SIG-M5 treated with dmso at 0.1 percent for 504 hours (cell line): ENCODE measurements at regions not wholly inside any gene's neighbourhood (a gene's known extent, or its start where the extent isn't known, plus 50 kb on each side); places are given as distances from the start of the nearest gene placed in this dataset.

Experiments
- DNase-seq: peaks from one replicate; lab custom pipeline; 2025; ENCODE audit not compliant: unreplicated experiment; lab: John Stamatoyannopoulos, UW

- no peak for DNase-seq
Measured at GRCh38 chr4:156553659-156554058, 417.9 kb downstream of the PDGFC start.

DNA sequence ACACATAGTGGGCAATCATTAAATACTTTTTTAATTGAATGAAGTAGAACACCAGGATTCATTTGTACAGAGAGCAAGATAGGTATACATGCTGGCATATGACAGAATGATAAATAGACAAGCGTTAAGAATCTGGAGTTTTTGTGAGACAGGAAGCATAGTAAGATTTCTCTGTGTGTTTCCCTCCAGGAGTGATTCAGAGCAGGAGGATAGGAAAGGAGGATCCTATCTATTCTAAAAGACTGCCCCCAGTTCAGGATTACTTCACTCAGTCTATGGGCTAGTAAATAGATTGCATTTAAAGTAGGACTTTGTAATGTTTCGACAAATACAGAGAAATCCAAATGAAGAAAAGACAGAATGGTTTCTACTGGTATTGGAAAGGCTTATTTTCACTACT, 423.7 kb downstream of the PDGFC start:
- no peak for DNase-seq

GRCh38 chr4:156547439-156547838, 424.2 kb downstream of the PDGFC start:
- DNase-seq = peak; percentile 14

- DNase-seq = no peak
Measured at GRCh38 chr4:156545003-156545785, 426.4 kb downstream of the PDGFC start.

DNA sequence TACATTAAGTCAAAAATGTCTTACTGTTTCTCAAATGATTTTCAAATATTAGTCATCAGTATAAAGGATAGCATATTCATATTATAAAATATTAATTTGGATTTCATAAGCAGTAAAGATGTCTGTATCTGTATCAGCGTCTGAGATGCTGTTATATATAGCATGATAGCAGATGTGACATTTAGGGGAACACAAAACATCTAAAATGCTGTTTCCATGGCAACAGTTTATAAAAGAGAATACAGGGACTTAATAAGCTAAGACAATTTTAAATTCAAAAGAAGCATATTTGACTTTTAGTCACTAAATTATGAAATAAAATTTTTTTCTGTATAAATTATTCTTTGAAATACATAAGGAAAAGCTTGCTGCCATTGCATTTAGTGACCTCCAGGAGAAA, 432.2 kb downstream of the PDGFC start:
- DNase-seq = no peak

- DNase-seq = no peak
Measured at GRCh38 chr4:156538651-156539257, 432.8 kb downstream of the PDGFC start.

GRCh38 chr4:156538210-156538609, 433.4 kb downstream of the PDGFC start:
- DNase-seq = no peak

DNA sequence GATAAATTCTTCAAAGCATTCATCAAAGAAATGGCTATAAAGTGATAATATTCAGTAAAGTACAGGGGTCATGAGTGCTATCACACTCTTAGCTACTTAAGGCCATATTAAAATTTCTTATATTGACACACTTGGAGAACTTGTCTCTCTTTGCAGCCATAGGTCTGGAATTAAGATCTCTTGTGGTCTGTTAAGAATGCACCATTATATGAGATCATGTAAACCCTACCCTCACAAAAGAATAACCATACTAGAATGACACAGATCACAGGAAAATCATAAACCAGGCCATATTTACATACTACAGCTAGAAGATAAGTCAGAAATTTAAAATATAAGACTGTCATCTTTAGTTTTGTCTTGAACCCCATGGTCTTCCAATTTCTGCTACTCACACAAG, 434.3 kb downstream of the PDGFC start:
- DNase-seq = no peak

DNA sequence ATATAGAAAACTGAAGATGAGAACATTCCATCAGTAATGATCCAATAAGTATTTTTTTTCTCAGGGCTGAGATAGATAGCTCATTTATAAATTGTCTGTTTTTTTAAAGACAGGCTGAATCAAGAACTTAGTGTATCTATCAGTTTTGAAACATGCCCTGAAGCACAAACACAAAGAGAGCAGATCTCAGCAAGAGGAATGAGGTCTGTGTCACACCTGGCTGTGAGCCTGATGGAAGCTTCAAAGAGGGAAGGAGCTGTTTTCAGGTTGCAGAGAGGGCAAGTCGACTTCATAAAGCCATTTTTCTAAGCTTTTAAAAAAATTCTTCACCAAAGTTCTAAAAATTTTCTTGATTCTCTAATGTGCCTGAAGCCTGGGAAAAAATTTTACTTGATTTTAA, 434.9 kb downstream of the PDGFC start:
- no peak for DNase-seq

- no peak for DNase-seq
Measured at GRCh38 chr4:156534205-156534604, 437.4 kb downstream of the PDGFC start.

- DNase-seq = no peak
Measured at GRCh38 chr4:156528216-156528615, 443.4 kb downstream of the PDGFC start.

GRCh38 chr4:156527237-156527993, 444.2 kb downstream of the PDGFC start:
- DNase-seq = no peak

DNA sequence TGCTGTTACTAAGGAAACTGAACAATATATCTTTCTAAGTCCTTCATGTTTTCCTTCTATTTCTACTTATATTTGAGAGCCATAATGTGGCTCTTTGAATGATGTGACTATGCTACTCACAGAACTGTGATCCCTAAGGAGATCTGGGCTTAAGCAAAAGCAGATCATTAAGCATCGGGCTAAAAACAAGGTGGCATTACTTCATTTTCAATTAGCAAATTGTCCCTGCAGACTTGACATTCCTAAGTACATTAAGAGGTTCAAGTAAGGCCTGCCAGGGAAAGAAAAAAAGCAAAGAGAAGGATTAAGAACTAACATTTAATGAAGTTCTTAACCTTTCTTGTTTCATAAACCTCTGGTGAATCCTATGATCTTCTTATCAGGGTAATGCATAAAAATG, 447.6 kb downstream of the PDGFC start:
- no peak for DNase-seq

- DNase-seq = no peak
Measured at GRCh38 chr4:156523492-156523891, 448.1 kb downstream of the PDGFC start.

DNA sequence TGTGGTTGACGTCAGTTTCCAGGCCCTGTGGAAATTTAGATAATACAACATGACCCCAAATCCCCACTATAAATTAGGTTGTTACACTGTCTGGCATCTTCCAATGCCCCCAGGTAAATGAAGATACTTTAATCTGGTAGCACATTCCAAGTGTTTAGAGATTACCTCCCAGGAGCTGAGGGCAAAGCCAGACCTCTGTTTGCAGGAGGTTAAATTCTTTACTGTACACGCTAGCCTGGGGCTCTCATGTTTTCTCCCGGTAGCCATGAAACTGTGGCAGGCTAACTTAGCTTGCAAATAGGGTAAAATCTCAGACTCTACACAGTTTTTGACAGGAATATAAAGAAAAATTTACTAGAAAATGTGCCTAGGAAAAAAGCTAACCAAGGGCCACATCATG, 450.0 kb downstream of the PDGFC start:
- no peak for DNase-seq

DNA sequence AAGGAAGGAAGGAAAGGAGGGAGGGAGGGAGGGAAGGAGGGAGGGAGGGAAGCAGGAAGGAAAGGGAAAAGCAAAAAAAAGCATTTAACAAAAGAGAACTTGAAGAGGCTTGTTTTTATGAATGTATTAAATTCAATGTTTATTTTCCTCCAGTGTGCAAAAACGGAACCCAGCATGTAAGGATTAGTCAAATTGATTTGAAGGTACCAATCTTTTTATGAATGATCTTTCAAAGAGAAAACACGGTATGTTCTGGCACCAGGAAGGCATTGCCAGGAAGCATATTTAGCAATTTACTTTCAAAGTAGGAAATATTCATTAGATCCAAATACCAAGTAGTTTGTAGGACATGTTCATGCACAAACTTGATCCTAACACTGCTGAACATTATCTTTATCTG, 453.6 kb downstream of the PDGFC start:
- DNase-seq = no peak

DNA sequence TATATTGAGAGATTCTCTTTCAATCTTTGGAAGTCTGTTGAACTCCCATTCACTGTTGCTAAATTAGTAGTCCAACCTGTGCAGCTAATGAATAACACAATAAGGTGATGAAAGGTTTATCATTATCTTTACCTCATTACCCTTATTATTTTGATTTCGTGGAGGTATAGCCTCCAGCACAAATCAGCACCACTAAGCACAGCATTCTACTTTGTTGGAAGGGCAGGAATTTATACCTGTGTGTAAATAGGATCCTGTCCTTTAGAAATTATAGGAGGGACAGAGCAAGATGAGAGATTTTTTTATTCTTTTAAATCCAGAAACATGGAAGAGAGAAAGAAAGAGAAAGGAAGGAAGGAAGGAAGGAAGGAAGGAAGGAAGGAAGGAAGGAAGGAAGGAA, 454.1 kb downstream of the PDGFC start:
- no peak for DNase-seq

- DNase-seq = no peak
Measured at GRCh38 chr4:156516698-156517097, 454.9 kb downstream of the PDGFC start.

- DNase-seq = peak; percentile 13
Measured at GRCh38 chr4:156515295-156515694, 456.3 kb downstream of the PDGFC start.

GRCh38 chr4:156512622-156513021, 459.0 kb downstream of the PDGFC start:
- DNase-seq = no peak

DNA sequence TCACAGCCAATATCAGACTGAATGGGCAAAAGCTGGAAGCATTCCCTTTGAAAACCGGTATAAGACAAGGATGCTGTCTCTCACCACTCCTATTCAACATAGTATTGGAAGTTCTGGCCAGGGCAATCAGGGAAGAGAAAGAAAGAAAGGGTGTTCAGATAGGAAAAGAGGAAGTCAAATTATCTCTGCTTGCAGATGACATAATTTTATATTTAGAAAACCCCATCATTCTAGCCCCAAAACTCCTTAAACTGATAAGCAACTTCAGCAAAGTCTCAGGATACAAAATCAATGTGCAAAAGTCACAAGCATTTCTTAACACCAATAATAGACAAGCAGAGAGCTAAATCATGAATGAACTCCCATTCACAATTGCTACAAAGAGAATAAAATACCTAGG, 461.7 kb downstream of the PDGFC start:
- peak; percentile 0 for DNase-seq

GRCh38 chr4:156505341-156505955, 466.2 kb downstream of the PDGFC start:
- DNase-seq = no peak
